OCI-M1 (cell line): ENCODE measurements at regions not wholly inside any gene's neighbourhood (a gene's known extent, or its start where the extent isn't known, plus 50 kb on each side); places are given as distances from the start of the nearest gene placed in this dataset.

Source experiments
- DNase-seq: peaks from one replicate; lab custom pipeline; 2025; lab: John Stamatoyannopoulos, UW

GRCh38 chr4:138561906-138562305, 319.8 kb upstream of the SLC7A11 start:
- DNase-seq = no peak

GRCh38 chr4:138561276-138561880, 319.2 kb upstream of the SLC7A11 start:
- DNase-seq = no peak

- DNase-seq = no peak
Measured at GRCh38 chr4:138560448-138560847, 318.3 kb upstream of the SLC7A11 start.

GRCh38 chr4:138558886-138559285, 316.7 kb upstream of the SLC7A11 start:
- DNase-seq = peak; percentile 21

- DNase-seq = peak; percentile 69
Measured at GRCh38 chr4:138555584-138555983, 313.4 kb upstream of the SLC7A11 start.

GRCh38 chr4:138555108-138555507, 313.0 kb upstream of the SLC7A11 start:
- no peak for DNase-seq

GRCh38 chr4:138553001-138553845, 311.1 kb upstream of the SLC7A11 start:
- DNase-seq = no peak

- no peak for DNase-seq
Measured at GRCh38 chr4:138542191-138542776, 300.1 kb upstream of the SLC7A11 start.

- no peak for DNase-seq
Measured at GRCh38 chr4:138540056-138540800, 298.1 kb upstream of the SLC7A11 start.

GRCh38 chr4:138538743-138539142, 296.6 kb upstream of the SLC7A11 start:
- no peak for DNase-seq

GRCh38 chr4:138537731-138538490, 295.8 kb upstream of the SLC7A11 start:
- no peak for DNase-seq

GRCh38 chr4:138535316-138535715, 293.2 kb upstream of the SLC7A11 start:
- peak; percentile 29 for DNase-seq

GRCh38 chr4:138522366-138522765, 280.2 kb upstream of the SLC7A11 start:
- DNase-seq = peak; percentile 71

- DNase-seq = no peak
Measured at GRCh38 chr4:138521809-138522208, 279.7 kb upstream of the SLC7A11 start.

- DNase-seq = no peak
Measured at GRCh38 chr4:138519436-138519835, 277.3 kb upstream of the SLC7A11 start.

GRCh38 chr4:138513535-138513934, 271.4 kb upstream of the SLC7A11 start:
- no peak for DNase-seq

- no peak for DNase-seq
Measured at GRCh38 chr4:138512756-138513155, 270.6 kb upstream of the SLC7A11 start.

- DNase-seq = peak; percentile 70
Measured at GRCh38 chr4:138510053-138510452, 267.9 kb upstream of the SLC7A11 start.

- no peak for DNase-seq
Measured at GRCh38 chr4:138509346-138509745, 267.2 kb upstream of the SLC7A11 start.

GRCh38 chr4:138507522-138507921, 265.4 kb upstream of the SLC7A11 start:
- no peak for DNase-seq

- no peak for DNase-seq
Measured at GRCh38 chr4:138501614-138502013, 259.5 kb upstream of the SLC7A11 start.

- DNase-seq = no peak
Measured at GRCh38 chr4:138500869-138501268, 258.7 kb upstream of the SLC7A11 start.
